RWPE2 (cell line): ENCODE measurements at regions not wholly inside any gene's neighbourhood (a gene's known extent, or its start where the extent isn't known, plus 50 kb on each side); places are given as distances from the start of the nearest gene placed in this dataset.

Source experiments
- ATAC-seq: fragments of 200-7000 bp; cut with Tn5 transposase; 3 replicates; pipeline ENCODE4 v1.9.1; 2021; ENCODE audit warnings: low read depth
- DNase-seq: peaks from one replicate; pipeline ENCODE4 v3.0.0-alpha.2; 2020; ENCODE audit warnings: low spot score
- H3K27ac ChIP-seq: fragments of 450-650 bp; 2 replicates; pipeline ENCODE4 v1.5.1; 2017; ENCODE audit warnings: mild to moderate bottlenecking; ENCODE audit not compliant: poor library complexity, severe bottlenecking
- H3K27me3 ChIP-seq: fragments of 250-450 bp; sonication (Bioruptor Pico); 2 replicates; pipeline ENCODE4 v1.5.1; 2021; ENCODE audit warnings: mild to moderate bottlenecking, moderate library complexity; ENCODE audit not compliant: insufficient read depth, poor library complexity, severe bottlenecking
- H3K36me3 ChIP-seq: fragments of 250-450 bp; sonication (Bioruptor Pico); 2 replicates; pipeline ENCODE4 v1.5.1; 2020; ENCODE audit warnings: low read depth, mild to moderate bottlenecking, moderate library complexity
- H3K4me1 ChIP-seq: fragments of 250-450 bp; sonication (Bioruptor Pico); 2 replicates; pipeline ENCODE4 v1.5.1; 2021; ENCODE audit warnings: mild to moderate bottlenecking, moderate library complexity; ENCODE audit not compliant: insufficient read depth, poor library complexity, severe bottlenecking
- H3K4me3 ChIP-seq: fragments of 250-450 bp; sonication (Bioruptor Pico); 2 replicates; pipeline ENCODE4 v1.5.1; 2021; ENCODE audit warnings: mild to moderate bottlenecking, moderate library complexity; ENCODE audit not compliant: severe bottlenecking
- H3K9me3 ChIP-seq: fragments of 250-450 bp; sonication (Bioruptor Pico); 2 replicates; pipeline ENCODE4 v1.5.1; 2021; ENCODE audit warnings: mild to moderate bottlenecking, moderate library complexity; ENCODE audit not compliant: severe bottlenecking
- CTCF ChIP-seq: fragments of 450-650 bp; IDR thresholded peaks from one replicate; pipeline ENCODE4 v1.5.1; 2017; ENCODE audit warnings: mild to moderate bottlenecking, moderate library complexity; ENCODE audit not compliant: poor library complexity, severe bottlenecking

DNA sequence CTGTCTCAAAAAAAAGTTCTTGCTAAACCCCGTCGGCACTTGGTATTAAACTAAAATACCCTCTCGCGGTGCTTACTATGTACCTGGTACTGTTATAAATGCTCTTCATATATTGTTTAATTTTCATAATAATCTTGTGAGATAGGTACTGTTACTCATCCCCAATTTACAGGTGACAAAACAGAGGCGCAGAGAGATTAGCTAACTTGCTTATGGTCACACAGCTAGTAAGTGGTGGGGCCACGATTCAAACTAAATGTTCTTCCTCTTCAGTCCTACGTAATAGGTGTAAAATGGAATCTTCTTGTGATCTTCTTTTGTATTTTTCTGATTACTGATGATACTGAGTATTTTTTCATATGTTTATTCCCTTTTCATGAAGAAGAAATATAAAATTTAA, 51.3 kb downstream of the TET3 start:
- TF ChIP-seq CTCF, result no peak
- H3K4me1 ChIP-seq, result no peaks in the 10 kb centered on the region
- H3K36me3 ChIP-seq, result no peaks in the 10 kb centered on the region
- H3K9me3 ChIP-seq, result no peaks in the 10 kb centered on the region
- no peak overlapping the region for H3K27ac ChIP-seq
- DNase-seq (no peak), ATAC-seq (no peak)
- H3K4me3 ChIP-seq, result no peak overlapping the region
- no peaks in the 10 kb centered on the region for H3K27me3 ChIP-seq

GRCh38 chr2:74036450-74037195, 51.9 kb downstream of the TET3 start:
- H3K4me3 ChIP-seq, result no peak overlapping the region
- H3K27me3 ChIP-seq, result no peaks in the 10 kb centered on the region
- H3K36me3 ChIP-seq, result no peaks in the 10 kb centered on the region
- no peak for ATAC-seq
- no peaks in the 10 kb centered on the region for H3K9me3 ChIP-seq
- H3K27ac ChIP-seq, result no peak overlapping the region
- TF ChIP-seq CTCF, result no peak
- H3K4me1 ChIP-seq, result no peaks in the 10 kb centered on the region
- DNase-seq, result no peak

DNA sequence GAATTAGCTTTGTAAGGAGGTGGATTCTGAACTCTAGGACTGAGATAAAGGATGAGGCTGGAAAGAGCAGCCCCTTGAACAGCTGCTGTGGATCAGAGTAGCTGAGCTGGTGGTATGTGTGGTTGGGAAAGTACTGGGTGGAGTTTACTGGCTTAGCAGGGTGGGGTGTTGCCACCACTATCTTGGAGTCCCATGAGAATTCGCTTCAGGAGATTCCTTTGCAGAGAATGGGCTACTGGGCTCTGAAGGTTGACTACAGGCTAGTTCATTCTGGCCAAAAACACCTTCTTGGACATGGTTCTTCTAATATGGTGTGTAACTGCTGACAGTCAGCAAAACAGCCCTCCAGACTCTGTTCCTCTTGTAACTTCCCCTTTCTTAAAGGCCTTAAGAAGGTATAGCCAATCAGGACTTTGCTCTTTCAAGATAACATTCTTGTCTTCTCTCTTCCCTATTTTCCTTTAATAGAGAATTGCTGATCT, 52.7 kb downstream of the TET3 start:
- no peak for TF ChIP-seq CTCF
- H3K27me3 ChIP-seq, result no peaks in the 10 kb centered on the region
- ATAC-seq (no peak), DNase-seq (no peak)
- H3K4me3 ChIP-seq, result no peak overlapping the region
- no peak overlapping the region for H3K27ac ChIP-seq
- no peaks in the 10 kb centered on the region for H3K36me3 ChIP-seq
- H3K4me1 ChIP-seq, result no peaks in the 10 kb centered on the region
- no peaks in the 10 kb centered on the region for H3K9me3 ChIP-seq

DNA sequence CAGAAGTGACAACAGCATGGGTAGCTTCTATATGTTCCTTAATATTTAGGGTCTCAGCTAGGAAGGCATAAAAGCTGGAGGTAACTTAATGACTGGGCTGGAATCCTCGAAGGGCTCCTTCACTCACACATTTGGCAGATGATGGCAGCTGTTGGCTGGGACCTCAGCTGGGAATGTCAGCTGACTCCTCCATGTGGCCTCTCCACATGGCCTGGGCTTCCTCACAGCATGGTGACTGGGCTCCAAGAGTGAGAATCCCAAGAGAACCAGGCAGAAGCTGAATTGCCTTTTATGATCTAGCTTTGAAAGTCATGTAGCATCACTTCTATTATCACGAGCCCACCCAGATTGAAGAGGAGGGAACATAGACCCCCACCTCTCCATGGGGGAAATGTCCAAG, 54.9 kb downstream of the TET3 start:
- TF ChIP-seq CTCF, result no peak
- ATAC-seq, result no peak
- H3K9me3 ChIP-seq, result no peaks in the 10 kb centered on the region
- no peak overlapping the region for H3K27ac ChIP-seq
- no peaks in the 10 kb centered on the region for H3K4me1 ChIP-seq
- no peak for DNase-seq
- no peaks in the 10 kb centered on the region for H3K27me3 ChIP-seq
- H3K4me3 ChIP-seq, result no peak overlapping the region
- no peaks in the 10 kb centered on the region for H3K36me3 ChIP-seq

- no peaks in the 10 kb centered on the region for H3K4me1 ChIP-seq
These were observed 56.5 kb downstream of the TET3 start for GRCh38 chr2:74041182-74041581.

More at GRCh38 chr2:74041182-74041581, 56.5 kb downstream of the TET3 start:
- Histone ChIP-seq H3K27ac (no peak overlapping the region), H3K4me3 (no peak overlapping the region), H3K9me3 (no peaks in the 10 kb centered on the region), H3K27me3 (no peaks in the 10 kb centered on the region), H3K36me3 (no peaks in the 10 kb centered on the region; the same call in 1 of the 2 replicates)
- no peak for ATAC-seq
- no peak for DNase-seq
- TF ChIP-seq CTCF, result no peak
